Brain pericyte (primary cell): ENCODE measurements at regions not wholly inside any gene's neighbourhood (a gene's known extent, or its start where the extent isn't known, plus 50 kb on each side); places are given as distances from the start of the nearest gene placed in this dataset.
A peak's percentile ranks its signal among the peaks of the same experiment; 100 is the strongest.

Experiments used
- DNase-seq: peaks from one replicate; pipeline ENCODE4 v3.0.0-alpha.2; 2012; ENCODE audit warnings: low read depth, low spot score

DNA sequence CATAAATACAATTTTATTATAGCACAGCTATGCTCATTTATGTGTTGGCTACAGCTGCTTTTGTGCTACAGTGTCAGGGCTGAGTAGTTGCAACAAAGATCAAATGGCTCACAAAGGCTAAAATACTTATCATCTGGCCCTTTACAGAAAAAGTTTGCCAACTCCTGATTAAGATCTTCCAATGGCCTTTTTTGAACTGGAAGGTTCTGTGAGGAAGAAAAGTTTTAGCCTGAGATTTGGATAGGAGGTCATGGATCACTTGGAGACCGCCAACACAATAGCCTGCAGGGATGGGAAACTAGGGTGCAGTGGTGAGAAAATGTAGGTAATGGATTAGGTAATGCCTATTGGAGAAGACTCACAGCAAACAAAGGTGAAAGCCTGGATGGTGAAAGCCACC, 169.8 kb downstream of the NOC3L start:
- peak; percentile 26 for DNase-seq

DNA sequence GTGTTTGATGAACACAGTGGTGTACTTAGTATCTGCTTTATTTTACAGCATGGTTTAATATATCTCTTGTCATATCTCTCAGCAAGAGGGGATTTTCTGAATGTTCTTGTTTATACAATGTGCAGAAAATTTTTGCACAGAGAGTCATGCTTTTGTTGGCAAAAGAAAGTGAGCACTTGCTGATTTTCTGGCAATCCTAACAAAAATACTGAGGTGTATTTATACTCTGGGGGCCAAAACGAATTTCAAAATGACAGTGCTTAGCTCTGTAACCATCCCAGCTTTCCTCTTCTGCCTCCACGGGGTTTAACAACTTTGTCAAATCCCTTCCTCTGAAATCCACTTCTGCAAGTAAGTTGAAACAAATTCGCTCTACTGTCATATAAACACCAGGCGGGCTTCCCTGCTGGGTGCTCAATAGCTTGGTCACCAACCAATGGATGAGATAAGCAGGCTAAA, 169.2 kb downstream of the NOC3L start:
- peak; percentile 84 for DNase-seq

DNA sequence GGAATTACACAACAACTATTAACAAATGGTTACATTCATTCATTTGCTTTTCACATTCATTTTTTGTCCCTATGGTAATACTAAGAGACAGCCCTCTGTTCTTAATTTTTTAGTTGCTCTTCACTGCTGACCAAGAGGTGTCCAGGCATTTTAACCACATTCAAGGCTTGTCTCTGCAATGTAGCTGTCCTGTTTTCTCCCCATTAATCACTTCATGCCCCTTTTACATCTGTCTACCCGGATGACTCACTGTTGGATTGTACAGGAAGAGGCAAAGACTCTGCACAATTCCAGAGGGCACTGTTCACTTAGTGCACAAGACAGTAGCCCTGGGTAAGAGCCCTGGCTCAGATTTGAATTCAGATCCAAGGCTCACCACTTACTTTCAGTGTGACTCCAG, 168.5 kb downstream of the NOC3L start:
- DNase-seq, result peak; percentile 7

DNA sequence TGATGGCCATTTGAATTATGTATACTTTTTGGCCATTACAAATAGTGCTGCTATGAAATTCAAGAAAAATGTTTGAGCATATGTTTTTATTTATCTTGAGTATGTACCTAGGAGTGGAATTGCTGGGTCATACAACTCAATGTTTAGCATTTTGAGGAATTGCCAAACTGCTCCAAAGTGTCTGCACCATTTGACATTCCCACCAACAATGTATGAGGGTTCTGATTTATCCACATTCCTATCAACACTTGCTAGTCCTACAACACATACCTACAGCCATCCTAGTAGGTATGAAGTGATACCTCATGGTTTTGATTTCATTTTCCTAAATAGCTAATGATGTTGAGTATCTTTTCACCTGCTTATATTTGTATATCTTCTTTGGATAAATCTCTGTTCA, 165.5 kb downstream of the NOC3L start:
- no peak for DNase-seq

DNA sequence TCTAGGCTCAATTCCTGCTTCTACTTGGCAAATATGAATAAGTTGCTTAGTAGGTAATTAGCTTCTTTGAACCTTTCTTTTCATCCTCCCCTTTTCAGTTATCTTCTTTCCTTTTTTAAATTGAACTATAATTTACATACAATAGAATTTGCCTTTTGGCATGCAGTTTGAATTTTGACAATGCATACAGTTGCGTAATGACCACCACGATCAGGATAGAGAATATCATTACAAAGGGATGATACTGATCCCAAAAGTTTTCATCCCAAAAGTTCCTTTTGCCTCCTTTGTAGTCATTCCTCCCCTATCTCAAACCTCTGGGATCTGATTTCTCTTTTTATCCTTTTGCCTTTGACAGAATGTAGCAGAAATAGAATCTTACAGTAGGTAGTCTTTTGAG, 164.4 kb downstream of the NOC3L start:
- no peak for DNase-seq

DNA sequence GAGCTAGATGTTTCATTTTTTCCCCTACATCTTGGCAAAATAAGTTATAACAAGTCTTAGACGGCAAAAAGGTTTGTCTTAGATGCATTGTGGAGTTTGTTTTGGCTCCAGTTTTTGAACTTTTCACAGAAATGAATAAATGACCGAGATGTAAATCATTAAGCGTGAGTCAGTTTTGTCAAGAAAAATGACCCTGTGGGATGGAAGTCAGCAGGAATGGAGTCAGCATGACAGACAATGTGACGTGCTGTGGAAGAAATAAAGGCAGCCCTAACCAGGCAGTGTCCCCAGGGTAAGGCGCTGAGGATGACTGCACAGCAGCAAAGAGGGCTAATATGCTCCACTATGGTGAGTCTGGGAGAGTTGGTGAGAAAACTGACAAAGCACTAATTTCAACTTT, 163.2 kb downstream of the NOC3L start:
- DNase-seq, result no peak

DNA sequence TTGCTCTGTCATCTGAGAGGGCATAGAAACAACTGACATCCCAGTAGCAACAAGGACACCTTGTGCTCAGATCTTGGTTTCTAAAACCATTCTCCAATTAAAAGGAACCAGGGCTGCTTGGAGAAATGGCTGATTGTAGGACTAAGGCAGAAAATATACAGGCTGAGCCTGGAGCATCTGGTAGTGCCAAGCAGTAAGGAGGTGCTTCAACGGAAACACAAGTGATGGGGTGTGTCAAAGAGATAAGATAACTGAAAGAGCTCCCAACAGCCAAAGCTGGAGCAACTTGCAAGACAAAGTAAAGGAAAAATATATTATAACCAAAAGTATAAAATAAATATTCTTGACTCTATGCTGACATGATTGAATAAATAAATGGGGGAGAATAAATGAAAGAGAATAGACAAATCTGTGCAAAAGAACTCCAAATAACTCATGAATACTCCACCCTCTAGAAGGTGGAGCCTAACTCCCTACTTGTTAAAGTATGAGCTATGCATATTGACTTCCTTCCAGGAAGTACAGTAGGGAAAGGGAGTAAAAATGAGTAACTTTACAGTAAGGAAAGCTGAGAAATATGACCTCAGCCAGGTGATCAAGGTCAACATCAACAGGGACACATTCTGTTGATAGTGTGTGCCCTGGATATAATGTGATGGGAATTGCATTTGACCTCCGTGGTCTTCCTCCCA, 162.4 kb downstream of the NOC3L start:
- no peak for DNase-seq

DNA sequence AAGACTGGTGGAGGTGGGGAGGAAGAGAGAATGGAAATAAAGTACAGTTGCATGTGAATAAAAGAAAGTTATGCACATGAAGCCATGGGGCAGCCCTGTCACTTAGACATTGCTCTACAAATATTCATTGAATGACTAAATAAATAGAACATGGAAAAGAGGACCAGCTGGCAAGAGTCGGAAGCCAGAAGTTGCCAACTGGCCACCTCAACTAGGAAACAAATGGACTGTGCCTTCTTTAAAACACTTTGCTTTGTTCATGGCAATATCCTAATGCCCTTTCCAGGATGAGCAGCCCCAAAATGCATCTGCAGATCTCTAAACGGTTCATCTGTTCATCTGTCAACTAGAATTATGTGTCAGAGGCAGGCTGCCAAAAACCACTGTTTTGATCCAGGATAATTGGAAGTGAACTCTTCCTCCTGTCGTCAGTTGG, 157.3 kb downstream of the NOC3L start:
- DNase-seq, result no peak

DNA sequence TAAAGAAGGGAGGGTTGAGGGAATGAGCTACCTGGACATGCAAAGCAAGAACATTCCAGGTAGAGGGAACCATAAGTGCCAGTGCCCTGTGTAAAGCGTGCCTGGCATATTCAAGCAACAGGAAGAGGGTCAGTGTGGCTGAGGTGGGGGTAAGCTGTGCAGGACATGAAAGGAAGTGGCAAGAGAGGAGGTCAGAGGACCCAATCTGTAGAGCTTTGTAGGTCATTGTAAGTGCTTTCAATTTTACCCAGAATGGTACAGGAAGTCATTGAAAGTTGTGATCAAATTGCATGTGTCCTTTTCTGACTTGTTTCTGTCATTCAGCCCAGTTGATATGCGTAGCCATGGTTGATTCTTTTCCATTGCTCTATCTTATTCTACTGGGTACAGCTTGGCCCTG, 156.6 kb downstream of the NOC3L start:
- no peak for DNase-seq

DNA sequence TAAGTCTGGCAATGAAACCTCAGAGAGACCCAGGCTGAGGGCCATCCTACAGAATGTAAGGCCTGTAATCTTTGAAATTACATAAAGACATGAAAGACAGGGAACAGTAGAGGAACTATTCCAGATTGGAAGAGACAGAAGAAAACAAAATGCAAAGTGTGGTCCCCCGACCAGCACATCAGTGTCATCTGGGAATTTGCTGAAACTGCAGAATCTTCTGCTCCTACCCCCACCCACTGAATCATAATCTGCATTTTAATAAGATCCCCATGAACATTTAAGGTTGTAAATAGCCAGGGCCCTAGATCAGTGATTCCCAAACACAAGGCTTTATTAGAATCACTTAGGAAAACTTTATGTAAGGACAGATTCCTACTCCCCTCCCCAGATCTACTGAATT, 154.4 kb downstream of the NOC3L start:
- no peak for DNase-seq

DNA sequence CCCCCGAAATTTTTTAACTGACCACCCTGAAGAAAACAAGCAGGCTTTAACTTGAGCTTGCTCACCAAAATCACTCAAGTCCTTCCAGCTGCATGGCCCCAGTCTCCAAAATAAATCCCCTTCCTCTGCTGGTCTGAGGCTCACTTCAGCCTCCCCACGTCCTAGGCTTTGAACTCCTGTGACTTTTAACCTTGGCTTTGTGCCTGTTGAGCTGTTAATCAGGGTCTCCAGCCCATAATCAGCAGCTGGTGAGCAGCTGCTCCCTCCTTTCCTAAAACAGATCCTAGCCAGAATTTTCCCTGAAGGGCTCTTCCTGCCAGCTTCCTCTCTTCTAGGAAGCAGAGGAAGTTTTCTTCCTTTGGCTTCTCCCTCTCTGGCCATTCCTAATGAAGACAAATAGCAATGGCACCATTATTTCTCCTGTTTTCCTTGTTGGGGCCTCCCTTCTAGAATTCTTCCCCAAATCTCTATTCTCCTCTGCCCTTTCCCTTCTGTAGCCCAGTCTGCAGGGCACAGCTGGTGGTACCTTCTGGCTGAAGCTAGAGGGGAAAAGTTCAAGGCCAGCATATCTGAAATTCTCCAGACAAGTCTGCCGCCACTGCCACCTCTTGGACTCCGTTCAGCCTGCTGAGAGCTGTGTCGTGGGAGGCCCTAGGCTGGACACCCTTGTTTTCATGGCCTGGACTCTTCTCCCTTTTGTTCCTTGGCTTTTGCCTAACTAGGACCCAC, 152.1 kb downstream of the NOC3L start:
- no peak for DNase-seq

DNA sequence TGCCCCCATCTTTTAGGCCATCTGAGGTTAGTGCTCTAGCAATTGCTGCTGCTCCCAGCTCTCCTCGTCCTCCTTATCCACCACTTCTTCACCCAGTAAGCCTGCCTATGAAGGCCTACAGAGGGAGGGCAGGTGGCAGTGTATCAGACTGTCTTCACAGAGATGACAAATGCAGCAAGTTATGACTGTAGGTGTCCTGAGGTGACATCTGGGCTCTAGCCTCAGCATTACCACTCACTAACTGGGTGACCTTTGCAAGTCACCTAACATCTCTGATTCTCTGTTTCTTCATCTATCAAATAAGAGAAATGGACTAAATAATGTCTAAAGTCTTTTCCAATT, 151.6 kb downstream of the NOC3L start:
- DNase-seq, result no peak

DNA sequence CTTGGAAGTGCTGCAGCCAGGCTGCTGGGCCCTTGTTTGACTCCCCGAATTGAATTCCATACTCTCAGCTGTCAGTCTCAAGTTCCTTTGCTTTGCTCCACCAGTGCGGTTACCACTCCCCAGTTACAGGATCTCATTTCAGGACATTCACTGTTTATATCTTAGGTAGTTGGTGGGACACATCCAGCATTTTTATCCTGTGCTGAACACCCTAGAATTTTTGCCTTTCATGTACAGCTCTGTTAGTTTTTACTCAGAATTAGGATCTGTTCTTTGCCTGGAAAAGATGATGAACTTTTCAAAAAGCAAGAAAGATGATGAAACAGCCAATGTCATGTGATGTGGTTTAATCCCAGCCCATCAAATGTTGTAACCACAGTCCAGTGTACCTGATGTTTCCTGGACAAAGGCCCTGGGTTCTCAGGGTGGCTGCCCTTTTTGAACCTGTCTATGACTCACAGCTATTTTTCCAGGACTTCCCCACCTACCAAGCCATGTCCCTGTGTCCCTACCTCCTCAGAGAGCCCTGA, 149.7 kb downstream of the NOC3L start:
- DNase-seq, result no peak

DNA sequence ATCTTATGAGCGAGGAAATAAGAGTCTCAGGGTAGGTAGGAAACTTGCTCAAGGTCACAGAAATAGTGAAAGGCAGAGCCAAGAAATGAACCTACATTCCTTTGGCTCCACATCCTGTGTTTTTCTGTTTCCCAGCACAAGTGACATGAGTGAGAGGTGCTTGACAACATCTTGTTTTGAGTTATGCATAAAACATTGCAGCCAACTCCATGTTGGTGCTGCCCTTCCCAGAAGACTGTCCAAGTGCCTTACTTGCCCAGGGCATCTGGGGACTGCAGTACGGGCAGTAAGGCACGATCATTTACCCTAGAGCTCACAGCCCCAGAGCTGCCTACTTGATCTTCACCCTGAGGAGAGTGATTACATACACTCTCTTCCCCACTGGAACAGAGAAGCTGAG, 148.8 kb downstream of the NOC3L start:
- no peak for DNase-seq

DNA sequence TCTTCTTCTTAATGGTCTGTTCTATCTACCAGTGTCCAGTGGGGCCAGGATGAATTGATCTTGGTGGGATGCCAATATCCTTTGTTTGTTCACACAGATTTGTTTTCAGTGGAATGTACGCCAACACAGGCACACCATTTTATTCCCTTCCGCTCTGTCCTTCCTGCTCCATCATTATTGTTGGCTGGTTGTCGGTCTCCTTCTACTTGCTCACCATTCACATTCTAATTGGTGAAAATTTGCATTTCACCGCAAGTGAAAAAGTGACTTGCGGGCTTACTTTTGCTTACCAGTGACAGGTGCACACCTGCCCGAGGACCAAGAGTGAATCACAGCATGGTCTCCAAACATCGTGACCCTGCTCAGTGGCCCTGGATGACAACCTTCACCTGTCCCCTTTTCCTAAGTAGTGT, 148.3 kb downstream of the NOC3L start:
- DNase-seq, result no peak

DNA sequence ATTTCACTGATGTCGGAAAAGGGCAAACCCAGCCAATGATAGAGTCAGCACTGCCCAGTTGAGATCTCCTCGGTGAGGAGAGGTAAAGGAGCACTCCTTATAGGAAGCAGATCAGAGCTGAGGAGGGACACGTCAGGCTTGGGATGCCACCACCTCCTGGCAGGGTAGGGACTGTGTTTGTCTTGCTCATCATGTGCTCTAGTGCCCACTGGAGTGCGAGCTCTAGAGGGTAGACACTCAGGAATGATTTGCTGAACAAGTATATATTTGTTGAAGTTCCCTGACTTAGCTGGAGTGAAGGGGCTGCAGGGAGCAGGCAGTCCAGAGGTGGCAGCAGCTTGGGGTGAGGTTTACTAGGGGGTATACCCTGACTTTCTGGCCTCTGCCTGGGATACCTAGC, 146.5 kb downstream of the NOC3L start:
- no peak for DNase-seq

DNA sequence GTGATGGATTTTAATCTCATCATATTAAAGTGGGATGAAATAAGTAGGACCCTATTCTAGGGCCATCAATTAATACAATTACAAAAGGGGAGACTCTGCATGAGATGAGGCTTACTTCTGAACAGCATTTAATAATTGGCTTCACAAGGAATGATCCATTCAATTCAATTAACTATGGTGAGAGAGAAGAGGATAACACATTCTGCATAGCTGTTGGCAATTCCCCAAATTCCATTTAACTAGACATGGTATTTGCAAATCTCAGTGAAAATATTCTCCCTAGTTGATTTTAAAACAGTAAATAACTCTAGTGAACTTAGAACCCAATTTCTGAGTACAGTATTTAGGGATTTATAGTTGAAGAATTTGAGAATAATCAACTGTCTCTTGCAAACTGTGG, 145.3 kb downstream of the NOC3L start:
- no peak for DNase-seq

DNA sequence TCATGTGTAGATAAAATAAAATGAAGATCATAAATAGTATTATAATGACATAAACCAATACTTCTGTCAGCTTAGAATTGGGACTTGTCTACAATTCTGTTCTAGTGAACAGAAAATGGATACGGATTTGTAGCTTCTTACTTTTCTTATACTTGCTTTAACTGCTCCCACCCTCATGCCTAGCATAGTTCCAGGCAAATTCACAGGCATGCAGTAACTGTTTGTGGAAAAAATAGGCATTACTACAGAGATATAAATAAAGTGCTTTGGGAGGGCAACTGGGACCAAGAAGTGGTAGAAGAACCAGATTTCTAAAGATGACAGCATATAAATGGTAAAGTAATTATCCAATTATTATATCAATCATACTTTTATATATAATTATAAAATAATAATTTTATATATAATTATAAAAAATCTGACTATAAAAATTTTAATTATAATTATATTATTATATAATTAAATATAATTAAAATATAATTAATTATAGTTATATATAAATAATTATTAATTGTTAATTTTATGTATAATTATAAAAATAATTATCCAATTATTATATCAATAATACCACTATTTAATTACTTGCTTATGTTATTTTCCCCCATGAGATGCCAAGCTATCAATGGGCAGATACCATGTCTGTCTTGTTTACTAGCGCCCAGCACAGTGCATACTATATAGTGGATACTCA, 144.1 kb downstream of the NOC3L start:
- DNase-seq, result no peak

DNA sequence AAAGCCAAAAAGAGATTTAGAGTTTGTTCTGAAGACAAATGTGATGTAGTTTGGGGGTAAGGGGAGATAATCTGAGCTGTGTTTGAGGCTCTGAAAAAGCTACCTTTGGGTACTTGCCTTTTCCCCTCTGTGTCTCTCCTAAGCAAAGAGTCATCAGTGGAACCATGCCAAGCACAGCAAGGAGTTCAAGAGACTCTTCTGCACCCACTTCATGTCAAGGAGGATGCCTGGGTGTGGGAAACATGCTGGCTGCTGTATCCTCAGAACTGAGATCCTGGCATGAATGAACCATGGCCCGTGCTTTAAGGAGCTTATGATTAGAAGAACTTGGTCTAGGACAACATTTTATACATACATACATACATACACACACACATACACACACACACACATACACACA, 142.9 kb downstream of the NOC3L start:
- DNase-seq, result peak; percentile 21

DNA sequence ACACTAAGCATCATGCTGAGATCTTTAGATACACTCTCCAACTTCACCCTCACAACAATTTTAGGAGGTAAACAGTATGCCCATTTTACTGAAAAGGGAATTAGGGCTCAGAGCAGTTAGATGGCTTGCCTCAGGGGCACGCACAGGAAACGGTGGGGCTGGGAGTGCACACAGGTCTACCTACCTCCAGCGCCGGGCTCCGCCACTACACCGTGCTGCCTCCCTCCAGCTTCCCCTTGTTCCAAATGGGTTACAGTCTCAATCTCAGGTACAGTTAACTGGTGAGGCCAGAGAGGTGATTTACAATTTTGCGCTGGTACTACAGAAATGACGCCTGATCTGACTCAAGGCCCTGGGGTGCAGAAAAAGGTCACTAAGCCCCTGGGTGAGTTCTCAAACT, 142.0 kb downstream of the NOC3L start:
- DNase-seq, result no peak

DNA sequence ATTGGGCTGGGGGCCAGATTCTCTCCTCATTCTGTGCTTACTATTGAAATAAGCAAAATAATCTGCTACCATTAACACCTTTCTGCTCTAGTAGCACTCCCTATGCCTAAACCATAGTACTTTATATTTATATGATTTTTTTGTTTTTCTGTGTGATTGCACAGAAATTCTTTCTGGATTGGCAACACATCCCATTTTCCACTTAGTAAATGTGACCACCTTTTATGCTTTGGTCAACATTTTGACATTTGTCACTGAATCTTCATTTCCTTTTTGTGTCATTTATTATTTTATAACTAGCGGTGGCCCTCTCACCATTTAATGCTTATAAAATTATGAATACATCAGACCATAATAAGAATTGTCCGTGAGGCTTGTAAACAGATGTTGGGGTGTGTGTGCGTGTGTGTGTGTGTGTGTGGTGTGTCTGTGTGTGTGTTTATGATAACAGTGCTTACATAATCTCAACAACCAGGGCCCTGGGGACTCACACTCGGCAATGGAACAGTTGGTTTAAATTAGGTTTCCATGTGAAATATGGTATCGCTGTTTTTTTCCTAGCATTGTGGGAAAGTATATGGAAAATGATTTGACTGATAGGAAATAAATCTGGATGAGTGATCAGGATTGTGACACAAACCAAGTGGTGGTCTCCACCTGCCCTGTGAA, 138.9 kb downstream of the NOC3L start:
- DNase-seq, result peak; percentile 34

DNA sequence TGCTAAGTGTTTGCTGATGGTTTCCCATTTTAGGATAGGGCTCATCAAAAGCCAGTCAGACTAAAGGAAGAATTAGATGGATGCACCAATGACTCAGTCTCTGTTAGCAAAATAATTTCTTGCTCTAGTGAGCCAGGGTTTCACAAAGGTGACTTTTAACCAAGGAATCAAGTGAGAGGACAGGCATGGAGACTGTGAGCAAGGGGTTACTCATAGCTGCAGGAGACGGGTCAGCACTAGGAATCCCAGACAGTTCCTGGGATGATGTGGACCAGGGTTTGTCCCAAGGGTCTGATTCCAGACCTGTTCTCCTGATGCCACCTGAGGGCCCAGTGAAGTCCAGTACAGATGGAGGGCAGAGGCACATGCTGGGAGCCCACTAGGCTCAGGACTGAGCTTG, 138.1 kb downstream of the NOC3L start:
- DNase-seq, result no peak
